Stimulated activated CD4-positive, alpha-beta T cell treated with anti-CD3 and anti-CD28 coated beads, Interleukin-4, amount 100 ng/mL, for 48 hours (primary cell): ENCODE measurements at regions not wholly inside any gene's neighbourhood (a gene's known extent, or its start where the extent isn't known, plus 50 kb on each side); places are given as distances from the start of the nearest gene placed in this dataset.
"Not testable (repeated sequence)": the region's sequence is repeated elsewhere in the genome, so short reads cannot be mapped to it uniquely, and the experiment has no call there.

Experiments
- DNase-seq, 2 donors: peaks; one replicate each; pipeline ENCODE4 v3.0.0-alpha.2; 2020; ENCODE audit warnings: low read depth in 2 of 2

DNA sequence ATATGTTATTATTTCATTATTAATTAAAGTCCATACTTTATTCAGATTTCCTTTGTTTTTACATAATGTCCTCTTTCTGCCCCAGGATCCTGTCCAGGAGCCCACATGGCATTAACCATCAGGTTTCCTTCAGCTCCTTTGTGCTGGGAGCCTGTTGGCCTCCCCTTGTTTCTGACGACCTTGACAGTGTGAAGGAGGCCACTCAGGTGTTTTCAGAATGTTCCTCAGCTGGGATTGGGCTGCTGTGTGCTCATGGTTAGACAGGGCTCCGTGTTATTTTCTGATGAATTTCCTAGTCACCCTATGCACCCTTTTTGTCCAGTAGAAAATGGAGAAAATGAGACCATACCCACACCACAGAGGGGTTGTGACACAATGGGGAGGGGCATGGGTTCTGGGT lies 281.0 kb upstream of the FOXF1 start:
- no peak for DNase-seq

GRCh38 chr16:86229866-86230656 lies 280.3 kb upstream of the FOXF1 start:
- DNase-seq = no peak

DNA sequence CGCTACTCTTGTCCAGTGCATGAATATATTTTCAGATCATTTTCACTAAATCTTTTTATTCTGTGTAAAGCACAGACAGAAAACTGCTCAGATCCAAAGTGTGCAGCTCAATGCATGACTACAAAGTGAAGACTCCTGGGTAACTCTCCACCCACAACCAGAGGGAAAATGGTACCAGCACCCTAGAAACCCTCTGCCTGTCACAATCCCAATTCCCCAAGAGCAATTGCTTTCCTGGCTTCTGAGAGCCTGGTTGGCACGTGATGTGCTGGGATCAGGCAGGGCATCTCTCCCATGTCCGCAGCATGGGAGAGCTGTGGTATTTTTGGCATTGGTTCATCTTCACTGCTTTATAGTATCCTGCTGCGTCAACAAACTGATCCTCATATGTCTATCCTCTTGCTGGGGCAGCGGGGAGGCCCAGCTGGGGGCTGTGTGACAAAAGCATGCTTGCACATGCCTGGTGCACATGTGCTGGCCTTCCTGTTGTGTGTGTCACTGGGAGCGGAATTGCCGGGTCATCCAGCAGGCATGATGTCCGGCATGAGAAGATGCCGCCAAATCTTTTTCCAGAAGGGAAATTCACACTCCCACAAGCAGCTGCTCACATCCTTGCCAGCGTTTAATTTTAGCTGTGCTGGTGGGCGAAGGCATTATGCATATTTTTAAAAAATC lies 278.9 kb upstream of the FOXF1 start:
- DNase-seq = no peak

DNA sequence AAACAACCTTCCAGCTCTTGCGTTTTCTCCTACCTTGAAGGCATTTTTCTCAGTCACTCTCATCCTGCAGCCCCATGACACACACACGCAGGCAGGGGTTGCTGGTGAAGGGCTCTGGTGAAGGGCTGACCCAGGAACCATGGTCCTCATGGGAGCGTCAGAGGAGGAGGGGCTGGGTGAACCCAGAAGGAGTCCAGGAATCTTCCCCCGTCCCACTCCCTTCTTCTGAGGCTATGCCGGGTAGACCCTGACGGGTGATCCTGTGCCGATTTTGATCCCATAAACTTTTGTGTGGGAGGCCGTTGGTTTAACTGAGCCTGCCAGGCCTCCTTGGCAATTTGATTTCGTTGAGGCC lies 278.4 kb upstream of the FOXF1 start:
- no peak for DNase-seq

DNA sequence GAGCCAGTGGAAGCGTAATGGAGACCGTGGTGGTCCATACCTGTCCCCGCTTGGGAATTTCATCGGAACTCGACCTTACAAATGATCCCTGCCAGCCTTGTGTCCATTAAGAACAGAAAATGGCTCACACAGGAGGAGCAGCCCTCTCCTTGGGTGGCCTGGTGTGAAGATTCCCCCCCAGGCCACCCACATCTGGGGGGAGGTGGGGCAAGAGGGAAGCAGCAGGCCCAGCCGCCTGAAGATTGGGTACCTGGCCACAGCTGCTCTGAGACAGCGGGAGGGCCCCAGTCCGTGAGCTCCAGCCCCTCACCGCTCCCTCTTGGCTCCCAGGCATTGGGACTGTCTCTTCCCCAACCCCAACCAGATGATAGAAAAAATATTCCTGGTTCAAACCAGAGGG lies 277.8 kb upstream of the FOXF1 start:
- DNase-seq = no peak

GRCh38 chr16:86233506-86233905 lies 276.8 kb upstream of the FOXF1 start:
- DNase-seq = not testable (repeated sequence)

DNA sequence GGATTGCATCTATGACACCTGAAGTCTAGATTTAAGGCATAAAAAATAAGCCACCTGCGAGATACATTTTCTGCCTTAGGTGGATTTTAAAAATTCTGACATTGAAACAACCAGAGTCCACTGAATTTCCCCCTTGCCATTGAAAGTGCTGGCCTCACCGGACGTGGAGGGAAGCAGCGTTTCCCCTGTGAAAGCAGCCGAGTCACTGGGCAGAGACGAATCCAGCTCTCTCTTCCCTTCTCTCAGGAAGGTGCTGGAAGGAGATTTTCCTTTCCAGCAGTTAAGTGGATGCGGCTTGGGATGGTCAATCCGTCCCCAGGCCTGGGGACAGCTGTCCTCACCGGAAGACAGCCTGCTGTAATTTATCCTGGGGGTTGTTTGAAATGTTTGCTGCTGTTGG lies 270.9 kb upstream of the FOXF1 start:
- no peak for DNase-seq

GRCh38 chr16:86240716-86241363 lies 269.5 kb upstream of the FOXF1 start:
- DNase-seq = no peak

DNA sequence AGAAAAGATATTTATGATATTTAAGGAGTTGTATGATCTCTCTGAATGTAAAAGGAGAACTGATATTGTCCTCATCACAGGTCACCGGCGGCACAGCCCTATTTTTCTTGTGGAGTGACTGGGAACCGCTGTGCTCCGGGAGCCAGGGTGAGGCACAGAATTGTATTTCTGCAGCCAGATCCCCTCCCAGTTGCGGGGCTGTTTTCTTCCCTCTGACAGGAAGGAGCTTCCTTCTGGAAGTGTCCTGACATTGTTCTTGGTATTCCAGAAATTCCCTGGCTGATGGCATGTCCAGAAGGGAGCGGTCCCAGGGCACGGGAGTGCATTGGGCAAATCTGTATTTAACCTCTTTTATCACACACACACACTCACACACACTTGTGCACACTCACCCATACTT lies 268.6 kb upstream of the FOXF1 start:
- no peak for DNase-seq

GRCh38 chr16:86242244-86243122 lies 267.8 kb upstream of the FOXF1 start:
- no peak for DNase-seq

GRCh38 chr16:86243123-86243473 lies 267.2 kb upstream of the FOXF1 start:
- DNase-seq = no peak

- DNase-seq = no peak
These were observed 266.7 kb upstream of the FOXF1 start for GRCh38 chr16:86243571-86244154.

DNA sequence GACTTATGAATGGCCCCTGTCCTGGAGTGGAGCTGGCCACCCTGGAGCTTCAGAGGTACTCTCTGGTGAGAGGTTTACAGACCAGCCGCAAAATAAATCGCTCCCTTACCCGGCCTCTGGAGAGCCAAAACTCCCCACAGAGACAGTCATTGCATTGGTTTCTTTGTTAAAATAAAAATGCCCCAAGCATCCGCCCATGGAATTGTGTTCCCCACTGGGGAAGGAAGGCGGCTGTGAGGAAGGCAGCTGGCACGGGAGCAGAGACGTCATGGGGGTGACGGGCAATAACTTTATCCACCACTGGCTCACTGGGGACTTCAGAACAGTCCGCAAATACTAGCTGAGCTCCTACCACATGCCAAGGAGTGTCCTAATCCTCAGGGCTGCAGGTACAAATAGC lies 266.2 kb upstream of the FOXF1 start:
- no peak for DNase-seq

- DNase-seq = no peak
These were observed 265.4 kb upstream of the FOXF1 start for GRCh38 chr16:86244936-86245335.

GRCh38 chr16:86245351-86245750 lies 265.0 kb upstream of the FOXF1 start:
- DNase-seq = no peak

GRCh38 chr16:86245895-86246294 lies 264.4 kb upstream of the FOXF1 start:
- DNase-seq = no peak

- no peak for DNase-seq
These were observed 261.9 kb upstream of the FOXF1 start for GRCh38 chr16:86248310-86248905.

GRCh38 chr16:86249631-86250030 lies 260.7 kb upstream of the FOXF1 start:
- DNase-seq = no peak

DNA sequence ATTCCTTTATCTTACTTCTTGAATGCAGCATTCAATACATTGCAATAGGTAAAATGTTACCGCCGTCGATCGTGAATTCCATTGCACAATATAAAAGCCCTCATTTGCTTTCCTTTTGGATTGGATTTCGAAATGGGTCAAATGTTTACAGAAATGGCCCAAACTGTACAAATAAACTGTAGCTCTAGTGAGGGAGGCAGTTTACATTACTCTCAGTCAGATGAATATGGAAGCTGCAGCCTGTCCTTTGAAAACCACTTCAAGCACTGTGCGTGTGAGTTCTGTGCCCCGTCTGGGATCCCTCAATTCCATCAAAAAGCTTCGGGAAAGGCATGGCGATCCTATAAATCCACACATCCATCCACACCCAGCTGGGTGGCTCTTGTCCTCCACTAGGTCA lies 258.6 kb upstream of the FOXF1 start:
- DNase-seq = no peak

GRCh38 chr16:86252596-86252995 lies 257.7 kb upstream of the FOXF1 start:
- no peak for DNase-seq

GRCh38 chr16:86255966-86256365 lies 254.4 kb upstream of the FOXF1 start:
- no peak for DNase-seq
